GM12878 (cell line): ENCODE measurements at regions not wholly inside any gene's neighbourhood (a gene's known extent, or its start where the extent isn't known, plus 50 kb on each side); places are given as distances from the start of the nearest gene placed in this dataset.

Experiments used
- ATAC-seq: fragments of 200-7000 bp; cut with Tn5 transposase; 3 replicates; pipeline ENCODE4 v1.9.1; 2020; ENCODE audit warnings: mild to moderate bottlenecking, moderate library complexity
- BruUV-seq: library from RNA; stranded (reverse); fragments of 400-500 nt; replicated peaks from 2 replicates; lab custom pipeline; 2021; lab: Mats Ljungman, UMichigan
- CTCF ChIA-PET: fragments of 300-600 bp; sonication (Branson Sonifier 250); formaldehyde crosslinking; extraction: SDS; loops from one replicate; lab custom pipeline; 2021; ENCODE audit warnings: inconsistent platforms; lab: Yijun Ruan, JAX
- POLR2A ChIA-PET: fragments of 350-600 bp; formaldehyde crosslinking; extraction: SDS; loops from one replicate; lab custom pipeline; 2021; ENCODE audit warnings: inconsistent platforms; lab: Charles Lee
- RAD21 ChIA-PET: fragments of 300-600 bp; sonication (Branson Sonifier 250); formaldehyde crosslinking; loops from one replicate; lab custom pipeline; 2023; ENCODE audit warnings: antibody characterized with exemption; ENCODE audit not compliant: unreplicated experiment; lab: Charles Lee
- SMC1A ChIA-PET: fragments of 300-600 bp; sonication (Branson Sonifier 250); formaldehyde crosslinking; loops from one replicate; lab custom pipeline; 2023; ENCODE audit not compliant: unreplicated experiment, uncharacterized antibody; lab: Charles Lee
- DNase-seq: peaks from one replicate; pipeline ENCODE4 v3.0.0-alpha.2; 2011; ENCODE audit warnings: low read depth, low spot score
- FAIRE-seq: peaks from 3 replicates; lab custom pipeline; 2011; peaks lifted over from hg19 to GRCh38; lab: Jason Lieb, UNC
- H2AFZ ChIP-seq: 2 replicates; pipeline ENCODE4 v1.6.0; 2011; ENCODE audit warnings: low read depth, low read length, control low read depth; ENCODE audit not compliant: control insufficient read depth
- H3K27ac ChIP-seq: 2 replicates; pipeline ENCODE4 v1.5.1; 2011; ENCODE audit warnings: control low read depth; ENCODE audit not compliant: control insufficient read depth, insufficient read depth
- H3K27me3 ChIP-seq, 2 experiments: replicated peaks in 1 of 2; 2 replicates each; pipeline versions ENCODE4 v1.6.0 to v1.6.1; 2011; ENCODE audit warnings: low read length in 1 of 2; ENCODE audit not compliant: control insufficient read depth in 2 of 2, insufficient read depth in 2 of 2
- H3K36me3 ChIP-seq, 2 experiments: 2 replicates each; pipeline ENCODE4 v1.5.1; 2011; ENCODE audit warnings: low read length in 1 of 2; ENCODE audit not compliant: control insufficient read depth in 2 of 2, insufficient read depth in 2 of 2
- H3K4me1 ChIP-seq: 2 replicates; pipeline ENCODE4 v1.6.1; 2011; ENCODE audit warnings: mild to moderate bottlenecking, low read length, moderate library complexity, mixed read lengths; ENCODE audit not compliant: control insufficient read depth, insufficient read depth
- H3K4me2 ChIP-seq: 2 replicates; pipeline ENCODE4 v1.6.0; 2011; ENCODE audit warnings: control low read depth; ENCODE audit not compliant: control insufficient read depth, insufficient read depth
- H3K4me3 ChIP-seq: fragments of 200-600 bp; sonication (generic); 2 replicates; pipeline ENCODE4 v1.5.1; 2016
- H3K79me2 ChIP-seq: 2 replicates; pipeline ENCODE4 v1.6.0; 2011; ENCODE audit warnings: low read length; ENCODE audit not compliant: control insufficient read depth, insufficient read depth
- H3K9ac ChIP-seq: 2 replicates; pipeline ENCODE4 v1.8.0; 2011; ENCODE audit warnings: low read length, control low read depth, mixed read lengths; ENCODE audit not compliant: control insufficient read depth, insufficient read depth
- H3K9me3 ChIP-seq: replicated peaks from 3 replicates; pipeline ENCODE4 v1.5.1; 2011; ENCODE audit warnings: mild to moderate bottlenecking, low read length; ENCODE audit not compliant: control insufficient read depth, insufficient read depth
- H4K20me1 ChIP-seq: 2 replicates; pipeline ENCODE4 v1.6.0; 2011; ENCODE audit not compliant: control insufficient read depth, insufficient read depth
- ATF3 ChIP-seq: IDR thresholded peaks from 2 replicates; pipeline ENCODE4 v1.6.1; 2011; ENCODE audit warnings: low read depth, mild to moderate bottlenecking, low read length, moderate library complexity, borderline replicate concordance; ENCODE audit errors: extremely low read depth
- CBFB ChIP-seq: IDR thresholded peaks from 2 replicates; pipeline ENCODE4 v1.6.1; 2016; ENCODE audit warnings: antibody characterized with exemption, low read depth
- CBX3 ChIP-seq: fragments of 200-600 bp; sonication (generic); IDR thresholded peaks from 2 replicates; pipeline ENCODE4 v1.6.1; 2016; ENCODE audit warnings: low read depth, borderline replicate concordance
- CTCF ChIP-seq, 3 experiments: IDR thresholded peaks in 2 of 3; conservative IDR thresholded peaks in 1 of 3; 2 replicates each; pipeline ENCODE4 v1.5.1; 2011; ENCODE audit warnings: low read depth in 3 of 3, low read length in 3 of 3, mild to moderate bottlenecking in 3 of 3, control low read depth in 2 of 3, moderate library complexity in 2 of 3, inconsistent platforms in 1 of 3, mixed read lengths in 1 of 3; ENCODE audit not compliant: control insufficient read depth in 2 of 3, insufficient read depth in 1 of 3; ENCODE audit errors: extremely low read depth in 1 of 3
- ESRRA ChIP-seq: IDR thresholded peaks from 2 replicates; pipeline ENCODE4 v1.6.1; 2012; ENCODE audit warnings: mild to moderate bottlenecking, low read length, improper control_type of control experiment
- KLF5 ChIP-seq: fragments of 450-650 bp; IDR thresholded peaks from 2 replicates; pipeline ENCODE4 v1.6.1; 2014; ENCODE audit warnings: mild to moderate bottlenecking; ENCODE audit not compliant: partially characterized antibody
- NFXL1 ChIP-seq: fragments of 450-650 bp; IDR thresholded peaks from 2 replicates; pipeline ENCODE4 v1.6.1; 2017; ENCODE audit warnings: antibody characterized with exemption, mild to moderate bottlenecking, borderline replicate concordance
- REST ChIP-seq: IDR thresholded peaks from 2 replicates; pipeline ENCODE4 v1.6.1; 2012; ENCODE audit warnings: mild to moderate bottlenecking, low read depth, low read length
- SIX5 ChIP-seq: IDR thresholded peaks from 2 replicates; pipeline ENCODE4 v1.6.1; 2011; ENCODE audit warnings: mild to moderate bottlenecking, low read depth, low read length, moderate library complexity; ENCODE audit not compliant: severe bottlenecking
- SPI1 ChIP-seq: IDR thresholded peaks from 2 replicates; pipeline ENCODE4 v1.6.1; 2011; ENCODE audit warnings: low read depth, mild to moderate bottlenecking, low read length, moderate library complexity, borderline replicate concordance; ENCODE audit not compliant: insufficient read depth
- TCF12 ChIP-seq: IDR thresholded peaks from 2 replicates; pipeline ENCODE4 v1.6.1; 2011; ENCODE audit warnings: low read depth, mild to moderate bottlenecking, low read length
- TCF3 ChIP-seq: IDR thresholded peaks from 2 replicates; pipeline ENCODE4 v1.6.1; 2012; ENCODE audit warnings: low read depth, mild to moderate bottlenecking, low read length, borderline replicate concordance; ENCODE audit not compliant: insufficient read depth
- ZNF592 ChIP-seq: fragments of 450-650 bp; IDR thresholded peaks from 2 replicates; pipeline ENCODE4 v1.6.1; 2017; ENCODE audit warnings: mild to moderate bottlenecking, moderate library complexity
- WGBS: methylation state at CpG from one replicate; pipeline ENCODE4 v1.1.6; 2016; ENCODE audit warnings: low lambda C conversion rate; ENCODE audit not compliant: insufficient replicate concordance, insufficient coverage; ENCODE audit errors: missing lambda C conversion rate; 5-methylcytosine and 5-hydroxymethylcytosine counted together
- in situ Hi-C: fragments of 300-500 bp; cut with MboI; formaldehyde crosslinking; loops from 9 replicates; pipeline ENCODE4 v1.14.3; 2018; ENCODE audit warnings: mixed read lengths
- intact Hi-C: fragments of 100-400 bp; cut with micrococcal nuclease; formaldehyde crosslinking; loops from one replicate; pipeline ENCODE4 v1.14.2; 2022; ENCODE audit not compliant: unreplicated experiment

- TF ChIP-seq CTCF (IDR thresholded peaks at IDR 0.05 in 2 of 3, conservative IDR thresholded peaks at IDR 0.05 in 1 of 3; ENCODE audit: control insufficient read depth in 2 of 3, extremely low read depth in 1 of 3, insufficient read depth in 1 of 3, low read depth in 3 of 3, low read length in 3 of 3) = no peak
- no peak for TF ChIP-seq TCF3
- no peak for TF ChIP-seq SIX5
- no peak for TF ChIP-seq SPI1
- TF ChIP-seq CBFB = no peak
- TF ChIP-seq TCF12 = no peak
Measured at GRCh38 chr10:84988011-84988410, 659.6 kb downstream of the CCSER2 start (continued).

- Histone ChIP-seq H3K4me2 (no peak overlapping the region), H3K4me3 (no peak overlapping the region), H3K27me3 (no peaks in the 10 kb centered on the region), H3K79me2 (no peaks in the 10 kb centered on the region), H3K9ac (no peak overlapping the region), H3K9me3 (no peaks in the 10 kb centered on the region), H3K4me1 (no peaks in the 10 kb centered on the region), H4K20me1 (no peaks in the 10 kb centered on the region), H2AFZ (no peak overlapping the region), H3K27ac (no peak overlapping the region), H3K36me3 (no peaks in the 10 kb centered on the region)
- WGBS = 49% methylated on average over 9 of the region's 9 CpGs
- BruUV-seq = no TSS peak
- POLR2A ChIA-PET = no interaction called here
- in situ Hi-C loops = no loop called here
- CTCF ChIA-PET = interaction anchor here (0.6 kb wide), 1 partner anchor 1341 kb away, joined by 3 read pairs; no protein-coding TSS in a partner anchor
- ATAC-seq = no peak
- RAD21 ChIA-PET = no interaction called here
- SMC1A ChIA-PET = interaction anchor here (0.6 kb wide), 1 partner anchor 293 kb away, joined by 3 read pairs; no protein-coding TSS in a partner anchor
- intact Hi-C loops = no loop called here
- no peak for DNase-seq
- FAIRE-seq = no peak
- no peak for TF ChIP-seq CBX3
- no peak for TF ChIP-seq NFXL1
- TF ChIP-seq ESRRA = no peak
- TF ChIP-seq ATF3 = no peak
- TF ChIP-seq ZNF592 = no peak
- no peak for TF ChIP-seq REST
- no peak for TF ChIP-seq KLF5
Measured at GRCh38 chr10:84990713-84991112, 662.3 kb downstream of the CCSER2 start.
